ENCODE measurements at regions not wholly inside any gene's neighbourhood (a gene's known extent, or its start where the extent isn't known, plus 50 kb on each side); places are given as distances from the start of the nearest gene placed in this dataset.
A peak's percentile ranks its signal among the peaks of the same experiment; 100 is the strongest.

GRCh38 chr21:15442743-15443469 lies 286.9 kb upstream of the USP25 start:
- H3K9ac ChIP-seq (ENCODE audit: low read length in 3 of 3), result no peak overlapping the region
- H3K27ac ChIP-seq (ENCODE audit: low read depth in 2 of 2, low read length in 2 of 2), result peak overlapping the region in 1 of 2 donors; percentile 19
- intact Hi-C loops (cut with DNase I), result no loop called here
- no peak for DNase-seq
- H3K4me3 ChIP-seq (ENCODE audit: low read length in 3 of 3), result no peak overlapping the region
- no peaks in the 10 kb centered on the region for H3K27me3 ChIP-seq (ENCODE audit: control insufficient read depth, insufficient read depth, low read length)
- peaks cover 4 to 41% (median 13%) of the 10 kb centered on the region in 3 donors for H3K4me1 ChIP-seq (ENCODE audit: control insufficient read depth in 2 of 3, insufficient read depth in 2 of 3, low read depth in 1 of 3, low read length in 3 of 3)
- FAIRE-seq, result no peak
- no peaks in the 10 kb centered on the region for H3K9me3 ChIP-seq (ENCODE audit: control insufficient read depth in 2 of 3, insufficient read depth in 1 of 3, low read length in 3 of 3)
- no peak for TF ChIP-seq CTCF (IDR thresholded peaks at IDR 0.05; ENCODE audit: borderline replicate concordance, extremely low read depth, insufficient read depth)
- no peaks in the 10 kb centered on the region for H3K36me3 ChIP-seq (ENCODE audit: control insufficient read depth in 2 of 3, insufficient read depth in 3 of 3, low read length in 3 of 3)

DNA sequence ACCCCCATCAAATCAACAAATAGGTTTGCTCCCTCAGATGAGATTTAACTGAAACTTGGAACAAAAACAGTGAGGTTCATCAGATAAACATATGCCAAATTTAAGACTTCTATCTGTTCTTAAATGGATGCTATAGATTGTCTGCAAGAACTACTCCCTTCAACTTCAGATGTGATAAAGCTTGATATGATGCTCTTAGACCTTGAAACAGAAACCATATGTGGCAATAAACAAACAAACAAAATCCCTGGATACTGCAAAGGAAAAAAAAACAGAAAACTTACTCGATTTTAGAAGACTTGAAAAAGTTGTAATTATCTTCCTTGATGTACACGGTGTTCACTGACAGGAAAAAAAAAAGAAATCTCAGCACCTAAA lies 286.1 kb upstream of the USP25 start:
- intact Hi-C loops (cut with DNase I), result no loop called here
- Histone ChIP-seq H3K27me3 (ENCODE audit: control insufficient read depth, insufficient read depth, low read length) (no peaks in the 10 kb centered on the region), H3K4me1 (ENCODE audit: control insufficient read depth in 2 of 3, insufficient read depth in 2 of 3, low read depth in 1 of 3, low read length in 3 of 3) (peaks cover 4 to 41% (median 13%) of the 10 kb centered on the region in 3 donors), H3K4me3 (ENCODE audit: low read length in 3 of 3) (no peak overlapping the region), H3K27ac (ENCODE audit: low read depth in 2 of 2, low read length in 2 of 2) (no peak overlapping the region), H3K9me3 (ENCODE audit: control insufficient read depth in 2 of 3, insufficient read depth in 1 of 3, low read length in 3 of 3) (no peaks in the 10 kb centered on the region), H3K9ac (ENCODE audit: low read length in 3 of 3) (no peak overlapping the region), H3K36me3 (ENCODE audit: control insufficient read depth in 2 of 3, insufficient read depth in 3 of 3, low read length in 3 of 3) (no peaks in the 10 kb centered on the region)
- no peak for FAIRE-seq
- TF ChIP-seq CTCF (IDR thresholded peaks at IDR 0.05; ENCODE audit: borderline replicate concordance, extremely low read depth, insufficient read depth), result no peak
- DNase-seq, result no peak

DNA sequence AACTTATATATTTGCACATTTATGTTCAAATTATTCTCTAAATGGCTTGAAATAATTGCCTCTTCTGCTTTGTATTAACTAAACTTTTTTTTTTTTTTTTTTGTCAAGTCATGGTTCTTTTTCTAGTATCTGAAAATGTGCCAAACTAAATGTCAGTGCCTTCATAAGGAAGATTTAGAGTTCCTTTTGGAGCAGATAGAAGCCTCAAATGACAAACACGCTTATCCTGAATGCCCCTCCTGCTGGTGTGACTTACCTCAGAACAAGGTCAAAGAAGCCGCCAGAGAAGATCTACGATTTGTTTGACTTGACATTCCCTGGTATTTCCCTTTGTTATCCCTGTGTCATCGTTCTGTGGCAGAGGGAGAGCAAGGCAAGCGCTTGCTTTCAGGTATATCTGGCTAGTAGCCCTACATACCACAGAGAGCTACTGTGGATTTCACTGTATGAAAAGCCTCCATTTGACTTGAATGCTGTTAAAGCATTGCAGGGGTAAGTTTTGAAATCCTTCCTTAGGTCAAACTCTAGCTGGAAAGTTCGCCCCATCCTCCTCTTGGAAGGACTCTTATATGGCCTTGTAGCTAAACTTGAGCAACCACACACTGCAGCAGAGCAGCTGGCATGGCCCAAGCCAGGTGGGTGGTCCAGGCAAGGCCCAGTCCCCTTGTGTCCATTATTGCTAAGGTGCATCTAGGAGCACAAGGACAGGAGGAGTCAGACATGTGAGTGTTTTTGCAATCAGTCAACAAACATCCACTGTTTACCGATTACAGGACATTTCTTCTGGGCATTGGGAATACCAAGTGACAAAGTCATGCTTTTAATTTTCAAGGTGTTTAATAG lies 285.4 kb upstream of the USP25 start:
- Histone ChIP-seq H3K36me3 (ENCODE audit: control insufficient read depth in 2 of 3, insufficient read depth in 3 of 3, low read length in 3 of 3) (no peaks in the 10 kb centered on the region), H3K27me3 (ENCODE audit: control insufficient read depth, insufficient read depth, low read length) (no peaks in the 10 kb centered on the region), H3K4me1 (ENCODE audit: control insufficient read depth in 2 of 3, insufficient read depth in 2 of 3, low read depth in 1 of 3, low read length in 3 of 3) (peaks cover 4 to 39% (median 13%) of the 10 kb centered on the region in 3 donors), H3K9ac (ENCODE audit: low read length in 3 of 3) (no peak overlapping the region), H3K9me3 (ENCODE audit: control insufficient read depth in 2 of 3, insufficient read depth in 1 of 3, low read length in 3 of 3) (no peaks in the 10 kb centered on the region), H3K27ac (ENCODE audit: low read depth in 2 of 2, low read length in 2 of 2) (peak overlapping the region in 1 of 2 donors; percentile 45), H3K4me3 (ENCODE audit: low read length in 3 of 3) (no peak overlapping the region)
- no peak for TF ChIP-seq CTCF (IDR thresholded peaks at IDR 0.05; ENCODE audit: borderline replicate concordance, extremely low read depth, insufficient read depth)
- FAIRE-seq (peak; percentile 62), DNase-seq (peak; percentile 38 to 76 (median 56))
- intact Hi-C loops (cut with DNase I), result no loop called here

Data from kidney (tissue), 13 donors.